ENCODE measurements at regions not wholly inside any gene's neighbourhood (a gene's known extent, or its start where the extent isn't known, plus 50 kb on each side); places are given as distances from the start of the nearest gene placed in this dataset.

DNA sequence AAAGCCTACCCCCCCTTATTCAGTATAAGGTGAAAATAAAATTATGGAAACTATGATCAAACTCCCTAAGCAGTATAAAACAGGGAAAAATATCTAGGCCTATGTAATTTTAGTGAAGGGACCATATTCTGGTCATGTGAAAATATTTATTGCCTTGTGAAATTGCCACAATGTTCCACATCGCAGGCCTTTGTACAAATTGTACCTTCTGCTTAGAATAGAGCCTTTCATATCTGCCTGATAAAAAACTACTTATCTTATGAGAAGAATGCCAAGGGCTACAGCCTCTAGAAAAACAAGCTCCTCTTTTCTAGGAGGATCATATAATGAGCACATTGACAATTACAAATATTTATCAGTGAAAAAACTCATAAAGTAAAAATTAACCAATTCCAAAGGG, 1280.0 kb downstream of the EFNB2 start:
- intact Hi-C loops (cut with DNase I) = no loop called here
- DNase-seq = no peak

GRCh38 chr13:105251293-105251692, 1284.2 kb downstream of the EFNB2 start:
- intact Hi-C loops (cut with DNase I) = no loop called here
- no peak for DNase-seq

DNA sequence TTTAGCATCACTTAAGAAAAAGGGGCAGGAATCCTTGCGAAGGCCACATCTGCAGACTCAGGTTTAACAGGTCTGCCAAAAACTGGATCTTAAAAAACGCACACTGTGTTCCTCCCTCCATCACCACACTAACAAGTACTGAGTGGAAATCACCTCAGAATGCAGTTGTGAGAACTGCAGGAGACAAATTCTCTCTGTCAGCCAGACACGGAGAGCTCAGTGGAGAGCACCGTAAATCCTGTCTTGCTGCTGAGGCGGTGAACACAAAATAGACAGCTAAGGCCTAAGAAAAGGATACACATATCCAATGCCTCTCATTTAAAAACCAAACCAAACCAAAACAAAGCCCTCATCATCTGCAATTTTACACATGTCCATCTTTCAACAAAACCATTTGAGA, 1287.6 kb downstream of the EFNB2 start:
- DNase-seq = no peak
- intact Hi-C loops (cut with DNase I) = no loop called here

DNA sequence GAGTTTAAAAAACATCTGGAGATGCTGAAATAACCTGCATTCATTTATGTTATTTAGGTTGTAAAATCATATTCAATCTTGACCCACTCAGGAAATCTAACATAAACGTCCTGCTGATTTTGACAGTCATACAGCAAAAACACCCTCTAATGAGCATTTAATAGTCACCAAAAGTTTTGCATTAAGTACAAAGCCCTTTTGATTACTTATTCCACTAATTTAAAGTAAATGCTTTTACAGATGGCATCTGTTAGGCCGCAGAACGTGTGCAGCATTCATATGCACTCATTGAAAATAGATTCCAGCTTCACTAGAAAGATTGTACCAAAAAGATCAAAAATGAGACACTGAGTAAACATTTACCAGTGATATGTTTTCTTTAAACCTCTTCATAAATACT, 1295.1 kb downstream of the EFNB2 start:
- intact Hi-C loops (cut with DNase I) = no loop called here
- no peak for DNase-seq

GRCh38 chr13:105232439-105232838, 1303.0 kb downstream of the EFNB2 start:
- DNase-seq = no peak
- intact Hi-C loops (cut with DNase I) = no loop called here

GRCh38 chr13:105232006-105232405, 1303.5 kb downstream of the EFNB2 start:
- no peak for DNase-seq
- intact Hi-C loops (cut with DNase I) = no loop called here

DNA sequence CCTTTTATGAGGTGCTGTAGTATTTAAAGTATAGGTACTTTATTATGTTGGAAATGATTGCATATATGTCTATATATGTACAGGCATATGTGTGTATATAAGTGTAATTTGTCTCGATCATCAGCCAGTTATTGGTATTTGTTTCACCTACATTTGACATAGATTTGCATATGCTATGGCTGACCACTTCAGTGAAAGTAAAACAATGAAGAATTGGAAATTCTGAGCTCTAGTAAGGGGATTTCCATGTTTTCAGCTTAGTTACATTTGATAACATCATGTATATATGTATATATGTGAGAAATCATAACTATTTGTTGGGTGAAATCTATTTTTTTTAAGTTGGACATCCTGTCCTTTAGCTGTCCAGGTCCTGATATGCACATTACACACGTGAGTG, 1303.9 kb downstream of the EFNB2 start:
- DNase-seq = no peak
- intact Hi-C loops (cut with DNase I) = no loop called here

GRCh38 chr13:105220881-105221280, 1314.6 kb downstream of the EFNB2 start:
- no peak for DNase-seq
- intact Hi-C loops (cut with DNase I) = no loop called here

DNA sequence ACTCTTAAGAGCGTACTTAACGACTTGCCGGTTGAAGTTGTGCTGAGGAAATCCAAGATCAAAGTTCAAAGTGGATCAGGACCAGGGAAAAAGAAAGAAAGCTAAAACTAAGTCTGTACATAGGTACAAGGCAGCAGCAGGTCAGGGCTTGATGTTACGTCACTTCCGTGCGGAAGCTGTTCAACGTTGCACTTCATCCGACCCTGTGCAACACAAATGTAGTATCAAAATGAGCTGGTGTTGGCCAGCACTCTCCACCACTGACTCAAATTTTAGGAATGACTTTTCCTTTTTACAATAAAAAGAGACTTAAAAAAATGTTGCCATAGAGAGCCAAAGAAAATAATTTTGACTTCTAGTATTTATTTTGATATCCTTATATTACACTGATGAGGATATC, 1315.4 kb downstream of the EFNB2 start:
- intact Hi-C loops (cut with DNase I) = no loop called here
- no peak for DNase-seq

GRCh38 chr13:105219651-105220050, 1315.8 kb downstream of the EFNB2 start:
- intact Hi-C loops (cut with DNase I) = no loop called here
- no peak for DNase-seq

DNA sequence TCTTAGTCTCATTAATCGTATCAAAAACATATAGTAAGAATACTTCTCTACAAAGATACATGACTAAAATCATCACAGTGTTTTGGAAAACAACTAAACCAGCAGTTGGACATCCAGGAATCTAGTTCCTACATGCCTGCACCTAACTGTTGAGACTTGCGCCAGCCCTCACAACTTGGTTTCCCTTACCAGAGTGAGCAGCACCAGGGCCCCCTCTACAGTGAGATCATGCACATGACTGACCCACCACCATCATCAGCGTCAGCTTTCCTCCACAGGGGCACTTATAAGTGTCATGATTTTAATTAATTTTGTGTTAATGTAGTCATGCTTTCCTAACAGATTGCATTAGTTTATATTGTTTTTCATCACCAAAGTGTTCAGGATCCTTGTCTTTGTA, 1322.0 kb downstream of the EFNB2 start:
- intact Hi-C loops (cut with DNase I) = no loop called here
- no peak for DNase-seq

- no peak for DNase-seq
These were observed 1327.7 kb downstream of the EFNB2 start for GRCh38 chr13:105207572-105208293.

GRCh38 chr13:105202354-105202753, 1333.1 kb downstream of the EFNB2 start:
- peak in 21 of 42 donors; percentile 5 to 73 (median 23) for DNase-seq
- intact Hi-C loops (cut with DNase I) = loop anchor here (10.0 kb wide), 1 partner anchor 628 kb away; no protein-coding TSS in a partner anchor

More at GRCh38 chr13:105207572-105208293, 1327.7 kb downstream of the EFNB2 start:
- intact Hi-C loops (cut with DNase I) = loop anchor here (10.0 kb wide), 1 partner anchor 633 kb away; no protein-coding TSS in a partner anchor

GRCh38 chr13:105201351-105201750, 1334.1 kb downstream of the EFNB2 start:
- no peak for DNase-seq
- intact Hi-C loops (cut with DNase I) = loop anchor here (10.0 kb wide), 1 partner anchor 627 kb away; no protein-coding TSS in a partner anchor

DNA sequence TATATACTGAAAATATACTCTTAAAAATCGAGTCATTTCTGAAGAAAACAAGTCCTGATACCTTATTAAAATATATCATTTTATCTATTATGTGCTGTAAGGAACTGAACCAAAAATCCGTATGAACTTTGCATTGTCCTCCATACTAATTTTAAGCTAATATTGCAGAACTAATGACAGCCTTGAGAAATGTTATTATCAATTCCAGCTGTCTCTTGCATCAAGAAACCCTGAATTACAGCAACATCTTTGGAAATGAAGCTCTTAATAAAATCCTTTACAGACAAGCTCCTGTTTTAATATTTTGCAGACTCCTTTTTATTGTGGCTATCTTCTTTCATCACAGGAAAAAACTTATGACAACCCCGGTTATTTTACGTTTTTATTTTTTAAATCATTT, 1335.3 kb downstream of the EFNB2 start:
- no peak for DNase-seq
- intact Hi-C loops (cut with DNase I) = loop anchor here (10.0 kb wide), 1 partner anchor 625 kb away; no protein-coding TSS in a partner anchor

GRCh38 chr13:105196052-105196451, 1339.4 kb downstream of the EFNB2 start:
- no peak for DNase-seq
- intact Hi-C loops (cut with DNase I) = no loop called here

DNA sequence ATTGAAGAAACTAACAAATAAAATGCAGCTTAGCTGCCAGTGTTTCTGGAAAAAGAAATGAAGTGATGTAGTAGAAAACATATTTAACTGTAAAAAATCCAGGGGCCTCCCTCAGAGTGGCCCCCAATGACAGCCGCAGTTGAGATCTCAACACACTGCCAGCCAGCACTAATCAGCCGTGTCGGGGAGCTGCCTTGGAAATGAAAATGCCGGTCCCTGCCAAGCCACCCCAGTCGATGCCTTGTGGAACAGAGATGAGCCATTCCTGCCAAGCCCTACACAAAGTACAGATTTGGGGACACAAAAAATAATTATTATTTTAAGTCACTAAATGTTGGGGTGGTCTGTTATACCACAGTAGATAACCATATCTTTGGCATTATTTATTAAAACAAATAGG, 1342.4 kb downstream of the EFNB2 start:
- intact Hi-C loops (cut with DNase I) = no loop called here
- DNase-seq = peak in 23 of 42 donors; percentile 6 to 42 (median 17)

- DNase-seq = peak in 1 of 42 donors; percentile 15
- intact Hi-C loops (cut with DNase I) = no loop called here
These were observed 1351.3 kb downstream of the EFNB2 start for GRCh38 chr13:105184201-105184600.

DNA sequence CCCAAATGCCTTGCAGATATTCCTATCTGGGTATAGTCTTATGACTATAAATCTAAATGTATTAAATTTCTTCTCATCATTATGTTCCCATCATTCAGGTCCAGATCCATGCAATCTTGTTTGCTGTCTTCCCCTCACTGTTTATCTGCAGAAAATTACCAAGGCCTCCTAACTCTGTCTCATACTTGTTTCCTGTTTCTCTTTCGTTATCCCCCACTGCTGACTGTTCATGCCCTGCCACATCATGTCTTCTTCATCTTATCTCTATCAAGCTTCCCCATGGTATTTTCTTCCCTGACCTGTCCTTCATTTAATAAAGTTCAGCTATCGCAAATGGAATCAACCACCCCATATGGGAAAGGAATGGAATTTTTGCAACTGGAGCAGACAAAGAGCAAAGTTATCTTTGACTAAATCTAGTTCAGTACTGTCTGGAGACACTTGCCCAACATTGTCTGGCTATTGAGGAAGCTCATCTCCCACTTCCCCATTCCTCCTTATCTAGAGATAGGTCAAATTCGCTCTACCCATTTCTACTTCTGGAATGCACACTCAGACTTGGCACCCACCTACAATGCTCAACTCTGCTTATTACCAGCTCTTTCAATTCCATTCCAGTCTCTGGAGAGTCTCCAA, 1358.1 kb downstream of the EFNB2 start:
- intact Hi-C loops (cut with DNase I) = no loop called here
- DNase-seq = peak in 2 of 42 donors; percentile 22 to 35

GRCh38 chr13:105170438-105170837, 1365.0 kb downstream of the EFNB2 start:
- no peak for DNase-seq
- intact Hi-C loops (cut with DNase I) = no loop called here

- intact Hi-C loops (cut with DNase I) = no loop called here
- DNase-seq = no peak
These were observed 1367.2 kb downstream of the EFNB2 start for GRCh38 chr13:105168295-105168694.
